Colonic mucosa (tissue), 4 donors: ENCODE measurements at regions not wholly inside any gene's neighbourhood (a gene's known extent, or its start where the extent isn't known, plus 50 kb on each side); places are given as distances from the start of the nearest gene placed in this dataset.

ENCODE experiments used
- DNase-seq: peaks from one replicate; pipeline ENCODE4 v3.0.0-alpha.2; 2020
- H3K27ac ChIP-seq: fragments of 200-600 bp; one replicate; pipeline ENCODE4 v1.8.0; 2021
- H3K27me3 ChIP-seq: fragments of 200-600 bp; one replicate; pipeline ENCODE4 v1.8.0; 2021
- H3K36me3 ChIP-seq: fragments of 200-600 bp; one replicate; pipeline ENCODE4 v1.8.0; 2021
- H3K4me1 ChIP-seq: fragments of 200-600 bp; one replicate; pipeline ENCODE4 v1.8.0; 2021; ENCODE audit warnings: mild to moderate bottlenecking
- H3K4me3 ChIP-seq: fragments of 200-600 bp; one replicate; pipeline ENCODE4 v1.8.0; 2021
- H3K9ac ChIP-seq, 2 donors: one replicate each; pipeline ENCODE4 v1.7.0; 2013; ENCODE audit warnings: control low read depth in 2 of 2, low read depth in 2 of 2, low read length in 2 of 2
- H3K9me3 ChIP-seq: fragments of 200-600 bp; one replicate; pipeline ENCODE4 v1.8.0; 2021
- CTCF ChIP-seq: fragments of 200-600 bp; IDR thresholded peaks from one replicate; pipeline ENCODE4 v1.8.0; 2022; ENCODE audit warnings: antibody characterized with exemption, mild to moderate bottlenecking
- intact Hi-C: fragments of 100-400 bp; cut with DNase I; formaldehyde crosslinking; loops from one replicate; pipeline ENCODE4 v1.14.1; 2022
- donor health status: healthy.
- donor health status: DM: no; HTN: no; CAD: no.
- donor health status: DM: no; HTN: no; CAD: no.

GRCh38 chr5:57745700-57746651 lies 263.4 kb upstream of the ACTBL2 start:
- H3K9me3 ChIP-seq = no peaks in the 10 kb centered on the region
- H3K27me3 ChIP-seq = no peaks in the 10 kb centered on the region
- H3K36me3 ChIP-seq = no peaks in the 10 kb centered on the region
- no peaks in the 10 kb centered on the region for H3K4me1 ChIP-seq
- DNase-seq = no peak
- H3K27ac ChIP-seq = no peak overlapping the region
- no peak for TF ChIP-seq CTCF
- no peak overlapping the region for H3K9ac ChIP-seq
- intact Hi-C loops = no loop called here
- H3K4me3 ChIP-seq = no peak overlapping the region

- Histone ChIP-seq H3K9ac (no peak overlapping the region), H3K9me3 (no peaks in the 10 kb centered on the region), H3K27ac (no peak overlapping the region), H3K4me3 (no peak overlapping the region), H3K36me3 (no peaks in the 10 kb centered on the region), H3K27me3 (no peaks in the 10 kb centered on the region), H3K4me1 (no peaks in the 10 kb centered on the region)
- TF ChIP-seq CTCF = no peak
- intact Hi-C loops = no loop called here
- no peak for DNase-seq
These were observed 262.4 kb upstream of the ACTBL2 start for GRCh38 chr5:57745029-57745428.

GRCh38 chr5:57741336-57741735 lies 258.7 kb upstream of the ACTBL2 start:
- H3K9me3 ChIP-seq = no peaks in the 10 kb centered on the region
- DNase-seq = no peak
- no peak overlapping the region for H3K27ac ChIP-seq
- no peaks in the 10 kb centered on the region for H3K4me1 ChIP-seq
- intact Hi-C loops = no loop called here
- no peaks in the 10 kb centered on the region for H3K36me3 ChIP-seq
- no peak for TF ChIP-seq CTCF
- H3K9ac ChIP-seq = no peak overlapping the region
- H3K4me3 ChIP-seq = no peak overlapping the region
- H3K27me3 ChIP-seq = no peaks in the 10 kb centered on the region

GRCh38 chr5:57738787-57739186 lies 256.2 kb upstream of the ACTBL2 start:
- intact Hi-C loops = no loop called here
- Histone ChIP-seq H3K36me3 (no peaks in the 10 kb centered on the region), H3K9ac (no peak overlapping the region), H3K27ac (no peak overlapping the region), H3K9me3 (no peaks in the 10 kb centered on the region), H3K27me3 (no peaks in the 10 kb centered on the region), H3K4me1 (no peaks in the 10 kb centered on the region), H3K4me3 (no peak overlapping the region)
- no peak for DNase-seq
- no peak for TF ChIP-seq CTCF

- TF ChIP-seq CTCF = no peak
- no peak for DNase-seq
- intact Hi-C loops = no loop called here
These were observed 255.7 kb upstream of the ACTBL2 start for GRCh38 chr5:57738301-57738700.

More at GRCh38 chr5:57738301-57738700, 255.7 kb upstream of the ACTBL2 start:
- H3K4me3 ChIP-seq = no peak overlapping the region
- no peaks in the 10 kb centered on the region for H3K27me3 ChIP-seq
- no peaks in the 10 kb centered on the region for H3K4me1 ChIP-seq
- H3K9ac ChIP-seq = no peak overlapping the region
- H3K27ac ChIP-seq = no peak overlapping the region
- no peaks in the 10 kb centered on the region for H3K9me3 ChIP-seq
- no peaks in the 10 kb centered on the region for H3K36me3 ChIP-seq
